ENCODE measurements at regions not wholly inside any gene's neighbourhood (a gene's known extent, or its start where the extent isn't known, plus 50 kb on each side); places are given as distances from the start of the nearest gene placed in this dataset.

DNA sequence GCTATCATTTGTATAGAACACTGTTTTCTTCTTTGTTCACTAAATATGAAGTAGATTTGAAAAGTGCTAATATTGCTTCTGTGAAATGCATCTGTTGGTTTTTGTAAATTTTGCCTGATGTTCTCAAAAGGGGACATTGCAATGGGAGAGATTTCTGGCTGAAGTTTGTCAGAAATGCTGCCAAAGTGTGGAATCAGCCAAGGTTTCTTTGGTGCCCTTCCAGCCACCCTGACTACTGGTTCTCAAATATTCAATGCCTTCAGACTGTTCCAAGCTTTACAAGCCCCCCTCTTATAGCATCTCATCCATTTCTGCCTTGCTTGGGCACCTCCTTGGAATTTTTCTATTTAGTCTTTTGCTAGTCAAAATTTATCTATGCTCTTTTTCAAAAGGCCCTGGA lies 60.6 kb upstream of the TMLHE start (continued):
- TF ChIP-seq ZNF724P (CRISPR knock-in tag; IDR thresholded peaks at IDR 0.05; ENCODE audit: borderline replicate concordance) = no peak

DNA sequence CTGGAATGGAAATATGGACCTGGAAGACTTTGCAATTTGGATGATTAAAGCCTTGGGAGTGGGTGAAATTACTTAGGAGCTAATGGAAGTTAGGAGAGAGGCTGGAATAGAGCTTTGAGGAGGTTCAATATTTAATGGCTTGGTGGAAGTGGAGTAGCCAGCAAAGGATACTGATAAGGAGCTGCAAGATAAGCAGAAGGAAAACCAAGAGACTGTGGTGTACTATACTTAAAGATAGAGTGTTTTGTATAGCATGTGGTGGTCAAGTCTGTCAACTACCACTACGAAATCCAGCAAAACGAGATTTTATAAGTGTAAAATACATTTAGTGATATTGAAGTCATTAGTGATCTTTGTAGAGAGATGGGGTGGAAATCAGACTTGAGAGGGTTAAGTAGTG lies 54.0 kb upstream of the TMLHE start:
- CTCF ChIA-PET (ENCODE audit: low intra/inter-chr PET ratio, low total read pairs) = no interaction called here
- Histone ChIP-seq H3K4me1 (ENCODE audit: insufficient read depth, low read length) (no peaks in the 10 kb centered on the region), H3K27ac (ENCODE audit: extremely low read length, insufficient read depth, low read length) (no peak overlapping the region), H3K4me2 (ENCODE audit: low read depth, low read length) (no peak overlapping the region), H3K9me3 (ENCODE audit: low read length) (no peaks in the 10 kb centered on the region; the same call in 1 of the 2 replicates), H2AFZ (ENCODE audit: low read length) (no peak overlapping the region), H3K9ac (ENCODE audit: insufficient read depth, low read depth, low read length) (no peak overlapping the region), H3K27me3 (ENCODE audit: control insufficient read depth in 1 of 2, insufficient read depth in 2 of 2, low read length in 2 of 2) (no peaks in the 10 kb centered on the region), H3K36me3 (replicated peaks in 1 of 2; ENCODE audit: control insufficient read depth in 1 of 2, insufficient read depth in 2 of 2, low read length in 2 of 2) (no peaks in the 10 kb centered on the region), H4K20me1 (ENCODE audit: insufficient read depth, low read length) (no peaks in the 10 kb centered on the region), H3K4me3 (replicated peaks in 1 of 3; ENCODE audit: insufficient read depth in 1 of 3, low read depth in 2 of 3, low read length in 3 of 3) (no peak overlapping the region), H3K79me2 (ENCODE audit: insufficient read depth, low read length) (no peaks in the 10 kb centered on the region)
- TF ChIP-seq, protein P1, sequence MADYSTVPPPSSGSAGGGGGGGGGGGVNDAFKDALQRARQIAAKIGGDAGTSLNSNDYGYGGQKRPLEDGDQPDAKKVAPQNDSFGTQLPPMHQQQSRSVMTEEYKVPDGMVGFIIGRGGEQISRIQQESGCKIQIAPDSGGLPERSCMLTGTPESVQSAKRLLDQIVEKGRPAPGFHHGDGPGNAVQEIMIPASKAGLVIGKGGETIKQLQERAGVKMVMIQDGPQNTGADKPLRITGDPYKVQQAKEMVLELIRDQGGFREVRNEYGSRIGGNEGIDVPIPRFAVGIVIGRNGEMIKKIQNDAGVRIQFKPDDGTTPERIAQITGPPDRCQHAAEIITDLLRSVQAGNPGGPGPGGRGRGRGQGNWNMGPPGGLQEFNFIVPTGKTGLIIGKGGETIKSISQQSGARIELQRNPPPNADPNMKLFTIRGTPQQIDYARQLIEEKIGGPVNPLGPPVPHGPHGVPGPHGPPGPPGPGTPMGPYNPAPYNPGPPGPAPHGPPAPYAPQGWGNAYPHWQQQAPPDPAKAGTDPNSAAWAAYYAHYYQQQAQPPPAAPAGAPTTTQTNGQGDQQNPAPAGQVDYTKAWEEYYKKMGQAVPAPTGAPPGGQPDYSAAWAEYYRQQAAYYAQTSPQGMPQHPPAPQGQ (CRISPR knock-in tag; IDR thresholded peaks at IDR 0.05; ENCODE audit: borderline replicate concordance) = no peak
- no peak for TF ChIP-seq ZNF556 (CRISPR knock-in tag; IDR thresholded peaks at IDR 0.05; ENCODE audit: borderline replicate concordance)
- TF ChIP-seq ETV6 (CRISPR knock-in tag; conservative IDR thresholded peaks at IDR 0.05) = no peak
- TF ChIP-seq, protein P2, sequence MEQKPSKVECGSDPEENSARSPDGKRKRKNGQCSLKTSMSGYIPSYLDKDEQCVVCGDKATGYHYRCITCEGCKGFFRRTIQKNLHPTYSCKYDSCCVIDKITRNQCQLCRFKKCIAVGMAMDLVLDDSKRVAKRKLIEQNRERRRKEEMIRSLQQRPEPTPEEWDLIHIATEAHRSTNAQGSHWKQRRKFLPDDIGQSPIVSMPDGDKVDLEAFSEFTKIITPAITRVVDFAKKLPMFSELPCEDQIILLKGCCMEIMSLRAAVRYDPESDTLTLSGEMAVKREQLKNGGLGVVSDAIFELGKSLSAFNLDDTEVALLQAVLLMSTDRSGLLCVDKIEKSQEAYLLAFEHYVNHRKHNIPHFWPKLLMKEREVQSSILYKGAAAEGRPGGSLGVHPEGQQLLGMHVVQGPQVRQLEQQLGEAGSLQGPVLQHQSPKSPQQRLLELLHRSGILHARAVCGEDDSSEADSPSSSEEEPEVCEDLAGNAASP (CRISPR knock-in tag; IDR thresholded peaks at IDR 0.05; ENCODE audit: borderline replicate concordance) = no peak
- TF ChIP-seq ZFP82 (CRISPR knock-in tag; IDR thresholded peaks at IDR 0.05; ENCODE audit: borderline replicate concordance) = no peak
- TF ChIP-seq, protein P3, sequence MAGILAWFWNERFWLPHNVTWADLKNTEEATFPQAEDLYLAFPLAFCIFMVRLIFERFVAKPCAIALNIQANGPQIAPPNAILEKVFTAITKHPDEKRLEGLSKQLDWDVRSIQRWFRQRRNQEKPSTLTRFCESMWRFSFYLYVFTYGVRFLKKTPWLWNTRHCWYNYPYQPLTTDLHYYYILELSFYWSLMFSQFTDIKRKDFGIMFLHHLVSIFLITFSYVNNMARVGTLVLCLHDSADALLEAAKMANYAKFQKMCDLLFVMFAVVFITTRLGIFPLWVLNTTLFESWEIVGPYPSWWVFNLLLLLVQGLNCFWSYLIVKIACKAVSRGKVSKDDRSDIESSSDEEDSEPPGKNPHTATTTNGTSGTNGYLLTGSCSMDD (CRISPR knock-in tag; IDR thresholded peaks at IDR 0.05) = no peak
- no peak for TF ChIP-seq TBX2 (CRISPR knock-in tag; IDR thresholded peaks at IDR 0.05; ENCODE audit: borderline replicate concordance)
- no peak for TF ChIP-seq TRIM24 (CRISPR knock-in tag; IDR thresholded peaks at IDR 0.05)
- no peak for TF ChIP-seq ZNF224 (CRISPR knock-in tag; IDR thresholded peaks at IDR 0.05)
- no peak for TF ChIP-seq ZSCAN22 (CRISPR knock-in tag; IDR thresholded peaks at IDR 0.05)
- TF ChIP-seq MIER2 (CRISPR knock-in tag; IDR thresholded peaks at IDR 0.05) = no peak
- no peak for TF ChIP-seq ZNF775 (CRISPR knock-in tag; IDR thresholded peaks at IDR 0.05; ENCODE audit: borderline replicate concordance)
- no peak for TF ChIP-seq ZNF781 (CRISPR knock-in tag; IDR thresholded peaks at IDR 0.05; ENCODE audit: borderline replicate concordance, not compliant biosample characterization)
- no peak for TF ChIP-seq ZNF441 (CRISPR knock-in tag; IDR thresholded peaks at IDR 0.05; ENCODE audit: borderline replicate concordance)
- no TSS peak for BruUV-seq (replicated peaks)
- WGBS (ENCODE audit: low lambda C conversion rate) = 4% methylated on average over 2 of the region's 2 CpGs
- in situ Hi-C loops (cut with HindIII; ENCODE audit: extremely low pct_ligation_motif_present, low pct_unique_long_range_greater_than_20kb) = no loop called here
- FAIRE-seq = no peak
- intact Hi-C loops (cut with micrococcal nuclease; ENCODE audit: unreplicated experiment) = no loop called here
- POLR2A ChIA-PET = no interaction called here
- no peak for ATAC-seq
- no peak for DNase-seq (ENCODE audit: low spot score)
